ENCODE measurements at regions not wholly inside any gene's neighbourhood (a gene's known extent, or its start where the extent isn't known, plus 50 kb on each side); places are given as distances from the start of the nearest gene placed in this dataset.

DNA sequence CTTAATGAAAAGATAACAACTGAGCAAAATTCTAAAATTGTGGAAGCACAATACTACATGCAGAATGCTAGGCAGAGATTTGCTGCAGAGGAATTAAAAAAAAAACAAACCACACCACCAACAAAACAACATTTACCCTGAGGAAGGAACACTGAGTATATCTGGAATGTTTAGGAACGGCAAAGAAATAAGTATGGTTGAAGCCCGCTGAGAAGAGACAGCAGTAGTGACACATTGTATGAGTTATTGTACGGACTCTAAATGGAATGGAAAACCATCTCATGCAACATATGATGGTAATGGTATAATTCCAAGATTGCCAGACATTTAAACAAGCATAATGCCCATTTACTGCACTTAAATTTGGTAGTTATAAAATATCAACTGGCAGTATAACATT lies 568.2 kb upstream of the CCDC54 start:
- TF ChIP-seq, protein P1, sequence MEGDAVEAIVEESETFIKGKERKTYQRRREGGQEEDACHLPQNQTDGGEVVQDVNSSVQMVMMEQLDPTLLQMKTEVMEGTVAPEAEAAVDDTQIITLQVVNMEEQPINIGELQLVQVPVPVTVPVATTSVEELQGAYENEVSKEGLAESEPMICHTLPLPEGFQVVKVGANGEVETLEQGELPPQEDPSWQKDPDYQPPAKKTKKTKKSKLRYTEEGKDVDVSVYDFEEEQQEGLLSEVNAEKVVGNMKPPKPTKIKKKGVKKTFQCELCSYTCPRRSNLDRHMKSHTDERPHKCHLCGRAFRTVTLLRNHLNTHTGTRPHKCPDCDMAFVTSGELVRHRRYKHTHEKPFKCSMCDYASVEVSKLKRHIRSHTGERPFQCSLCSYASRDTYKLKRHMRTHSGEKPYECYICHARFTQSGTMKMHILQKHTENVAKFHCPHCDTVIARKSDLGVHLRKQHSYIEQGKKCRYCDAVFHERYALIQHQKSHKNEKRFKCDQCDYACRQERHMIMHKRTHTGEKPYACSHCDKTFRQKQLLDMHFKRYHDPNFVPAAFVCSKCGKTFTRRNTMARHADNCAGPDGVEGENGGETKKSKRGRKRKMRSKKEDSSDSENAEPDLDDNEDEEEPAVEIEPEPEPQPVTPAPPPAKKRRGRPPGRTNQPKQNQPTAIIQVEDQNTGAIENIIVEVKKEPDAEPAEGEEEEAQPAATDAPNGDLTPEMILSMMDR (IDR thresholded peaks at IDR 0.05) = no peak
- TF ChIP-seq POLR2AphosphoS5 (IDR thresholded peaks at IDR 0.05) (no peak), POLR2A (IDR thresholded peaks at IDR 0.05; ENCODE audit: low read depth) (no peak)

All from esophagus muscularis mucosa (tissue), 3 donors.